K562 (cell line): ENCODE measurements at regions not wholly inside any gene's neighbourhood (a gene's known extent, or its start where the extent isn't known, plus 50 kb on each side); places are given as distances from the start of the nearest gene placed in this dataset.

Source experiments
- ATF2 ChIP-seq: sonication (generic); formaldehyde crosslinking; IDR thresholded peaks from 2 replicates; pipeline ENCODE4 v1.8.1; 2022; ENCODE audit warnings: missing genetic modification reagents
- COPS2 ChIP-seq: fragments of 450-650 bp; conservative IDR thresholded peaks from 2 replicates; pipeline ENCODE4 v1.6.1; 2016; ENCODE audit warnings: mild to moderate bottlenecking, moderate library complexity
- CTCF ChIP-seq, 3 experiments: IDR thresholded peaks in 2 of 3; conservative IDR thresholded peaks in 1 of 3; 2 replicates each; pipeline ENCODE4 v1.5.1; 2011 to 2012; ENCODE audit warnings: low read length in 3 of 3, mild to moderate bottlenecking in 3 of 3, control low read depth in 2 of 3, improper control_type of control experiment in 1 of 3, inconsistent platforms in 1 of 3, low read depth in 1 of 3, mixed read lengths in 1 of 3, moderate library complexity in 1 of 3; ENCODE audit not compliant: insufficient read depth in 2 of 3
- ESRRB ChIP-seq: fragments of 250-450 bp; sonication (Bioruptor Pico); IDR thresholded peaks from 2 replicates; pipeline ENCODE4 v1.5.0; 2020; ENCODE audit warnings: mild to moderate bottlenecking, moderate library complexity, borderline replicate concordance
- FOXP1 ChIP-seq: sonication (generic); formaldehyde crosslinking; IDR thresholded peaks from 2 replicates; pipeline ENCODE4 v1.8.0; 2022; ENCODE audit warnings: mild to moderate bottlenecking, missing genetic modification reagents
- GABPA ChIP-seq: fragments of 200-800 bp; sonication (Bioruptor generic); conservative IDR thresholded peaks from 2 replicates; pipeline ENCODE4 v1.6.1; 2016; ENCODE audit warnings: low read depth, missing genetic modification characterization, missing compliant biosample characterization
- HDAC3 ChIP-seq: fragments of 450-650 bp; IDR thresholded peaks from 2 replicates; pipeline ENCODE4 v1.6.1; 2018; ENCODE audit warnings: borderline replicate concordance, mild to moderate bottlenecking, moderate library complexity; ENCODE audit not compliant: partially characterized antibody
- KDM1A ChIP-seq, 2 experiments: fragments of 450-650 bp; IDR thresholded peaks; 2 replicates each; pipeline ENCODE4 v1.6.1; 2016; ENCODE audit warnings: mild to moderate bottlenecking in 2 of 2
- NFXL1 ChIP-seq: fragments of 450-650 bp; formaldehyde crosslinking; IDR thresholded peaks from 2 replicates; pipeline ENCODE4 v1.4.0; 2021; ENCODE audit warnings: mild to moderate bottlenecking
- RCOR1 ChIP-seq, 2 experiments: IDR thresholded peaks; 2 replicates each; pipeline ENCODE4 v1.6.1; 2012; ENCODE audit warnings: low read depth in 2 of 2, low read length in 2 of 2, borderline replicate concordance in 1 of 2, improper control_type of control experiment in 1 of 2
- SIN3A ChIP-seq, 2 experiments: fragments of 150-350 bp in 1 of 2; IDR thresholded peaks; 2 replicates each; pipeline ENCODE4 v1.6.1; 2011 to 2016; ENCODE audit warnings: borderline replicate concordance in 2 of 2, low read depth in 2 of 2, low read length in 2 of 2, mild to moderate bottlenecking in 2 of 2, moderate library complexity in 2 of 2; ENCODE audit not compliant: control insufficient read depth in 1 of 2
- SMARCA5 ChIP-seq: fragments of 450-650 bp; IDR thresholded peaks from 2 replicates; pipeline ENCODE4 v1.6.1; 2016

GRCh38 chr3:74534611-74535010 lies 79.8 kb downstream of the CNTN3 start:
- TF ChIP-seq HDAC3 (no peak), KDM1A (IDR thresholded peaks at IDR 0.05) (no peak), SMARCA5 (no peak), ESRRB (CRISPR knock-in tag) (no peak), FOXP1 (CRISPR knock-in tag) (no peak), COPS2 (no peak), CTCF (IDR thresholded peaks at IDR 0.05 in 2 of 3, conservative IDR thresholded peaks at IDR 0.05 in 1 of 3; ENCODE audit: insufficient read depth in 2 of 3, low read depth in 1 of 3, low read length in 3 of 3) (no peak), GABPA (no peak), SIN3A (IDR thresholded peaks at IDR 0.05; ENCODE audit: borderline replicate concordance in 2 of 2, control insufficient read depth in 1 of 2, low read depth in 2 of 2, low read length in 2 of 2) (no peak), RCOR1 (IDR thresholded peaks at IDR 0.05; ENCODE audit: borderline replicate concordance in 1 of 2, low read depth in 2 of 2, low read length in 2 of 2) (no peak), NFXL1 (no peak), ATF2 (CRISPR knock-in tag) (no peak)
